ENCODE measurements at regions not wholly inside any gene's neighbourhood (a gene's known extent, or its start where the extent isn't known, plus 50 kb on each side); places are given as distances from the start of the nearest gene placed in this dataset.

- TF ChIP-seq CTCF (IDR thresholded peaks at IDR 0.05) (no peak), POLR2A (IDR thresholded peaks at IDR 0.05) (no peak), EP300 (IDR thresholded peaks at IDR 0.05) (no peak)
- no peak for DNase-seq
- Histone ChIP-seq H3K36me3 (no peaks in the 10 kb centered on the region), H3K4me3 (no peak overlapping the region), H3K9me3 (no peaks in the 10 kb centered on the region), H3K27ac (no peak overlapping the region), H3K4me1 (ENCODE audit: insufficient read depth) (no peaks in the 10 kb centered on the region), H3K27me3 (no peaks in the 10 kb centered on the region)
- intact Hi-C loops (cut with DNase I): no loop called here
- 77 to 89% (median 86%) methylated on average over 5 of the region's 5 CpGs for WGBS, 3 donors
Measured at GRCh38 chr22:23369054-23369685, 188.9 kb downstream of the BCR start.
